Activated CD8-positive, alpha-beta T cell treated with anti-CD3 and anti-CD28 coated beads for 36 hours (primary cell): ENCODE measurements at regions not wholly inside any gene's neighbourhood (a gene's known extent, or its start where the extent isn't known, plus 50 kb on each side); places are given as distances from the start of the nearest gene placed in this dataset.

Experiments used
- ATAC-seq: fragments of 200-7000 bp; cut with Tn5 transposase; one replicate; pipeline ENCODE4 v1.10.0; 2021; ENCODE audit warnings: mild to moderate bottlenecking, moderate library complexity
- CTCF ChIA-PET: fragments of 350-600 bp; sonication (Branson Sonifier 250); formaldehyde crosslinking; loops from one replicate; lab custom pipeline; 2021; ENCODE audit warnings: antibody characterized with exemption; lab: Charles Lee
- POLR2A ChIA-PET: fragments of 350-600 bp; sonication (Branson Sonifier 250); formaldehyde crosslinking; loops from one replicate; lab custom pipeline; 2021; ENCODE audit warnings: antibody characterized with exemption; lab: Charles Lee
- DNase-seq: peaks from one replicate; pipeline ENCODE4 v3.0.0-alpha.2; 2020
- H3K27ac Mint-ChIP-seq: one replicate; pipeline ENCODE4 v1.8.0; 2021; ENCODE audit warnings: mild to moderate bottlenecking, mixed read lengths
- H3K27me3 Mint-ChIP-seq: one replicate; pipeline ENCODE4 v1.8.0; 2021; ENCODE audit warnings: mixed read lengths
- H3K36me3 Mint-ChIP-seq: one replicate; pipeline ENCODE4 v1.8.0; 2021; ENCODE audit warnings: low read depth, mixed read lengths
- H3K4me1 Mint-ChIP-seq: one replicate; pipeline ENCODE4 v1.8.0; 2021; ENCODE audit warnings: low read depth, mixed read lengths
- H3K4me3 Mint-ChIP-seq: one replicate; pipeline ENCODE4 v1.8.0; 2021; ENCODE audit warnings: mild to moderate bottlenecking, moderate library complexity, mixed read lengths
- H3K9me3 Mint-ChIP-seq: one replicate; pipeline ENCODE4 v1.8.0; 2021; ENCODE audit warnings: mixed read lengths
- CTCF ChIP-seq: fragments of 200-600 bp; IDR thresholded peaks from one replicate; pipeline ENCODE4 v1.8.0; 2022; ENCODE audit warnings: antibody characterized with exemption, mild to moderate bottlenecking
- intact Hi-C: fragments of 100-400 bp; cut with micrococcal nuclease; formaldehyde crosslinking; loops from one replicate; pipeline ENCODE4 v1.10.0; 2022

- no peak for ATAC-seq
- CTCF ChIA-PET = interaction anchor here (1.0 to 1.6 kb wide), 5 partner anchors 8 to 186 kb away, joined by 3 to 10 read pairs (median 4); no protein-coding TSS in a partner anchor
- Mint-ChIP-seq H3K27ac (no peak overlapping the region), H3K4me3 (no peak overlapping the region), H3K36me3 (no peaks in the 10 kb centered on the region), H3K27me3 (peaks cover 2% of the 10 kb centered on the region), H3K4me1 (no peaks in the 10 kb centered on the region), H3K9me3 (no peaks in the 10 kb centered on the region)
- POLR2A ChIA-PET = no interaction called here
- intact Hi-C loops = no loop called here
- TF ChIP-seq CTCF = no peak
- no peak for DNase-seq
Measured at GRCh38 chr11:116640641-116641402, 132.0 kb downstream of the BUD13 start.

- CTCF ChIA-PET = no interaction called here
- H3K36me3 Mint-ChIP-seq = no peaks in the 10 kb centered on the region
Measured at GRCh38 chr11:116638463-116638862, 134.3 kb downstream of the BUD13 start.

GRCh38 chr11:116637766-116638165 is 135.0 kb downstream of the BUD13 start:
- DNase-seq (no peak), ATAC-seq (no peak)
- Mint-ChIP-seq H3K27ac (no peak overlapping the region), H3K36me3 (no peaks in the 10 kb centered on the region), H3K9me3 (no peaks in the 10 kb centered on the region), H3K27me3 (peaks cover 2% of the 10 kb centered on the region), H3K4me3 (no peak overlapping the region), H3K4me1 (no peaks in the 10 kb centered on the region)
- no peak for TF ChIP-seq CTCF
- POLR2A ChIA-PET = interaction anchor here (0.5 kb wide), 1 partner anchor 17 kb away, joined by 3 read pairs; no protein-coding TSS in a partner anchor
- intact Hi-C loops = no loop called here
- CTCF ChIA-PET = interaction anchor here (1.0 kb wide), 1 partner anchor 54 kb away, joined by 3 read pairs; no protein-coding TSS in a partner anchor

More at GRCh38 chr11:116638463-116638862, 134.3 kb downstream of the BUD13 start:
- Mint-ChIP-seq H3K27ac (no peak overlapping the region), H3K9me3 (no peaks in the 10 kb centered on the region), H3K27me3 (peaks cover 2% of the 10 kb centered on the region), H3K4me1 (no peaks in the 10 kb centered on the region), H3K4me3 (no peak overlapping the region)
- POLR2A ChIA-PET = no interaction called here
- ATAC-seq (no peak), DNase-seq (no peak)
- intact Hi-C loops = no loop called here
- no peak for TF ChIP-seq CTCF

GRCh38 chr11:116636341-116636929 is 136.4 kb downstream of the BUD13 start:
- ATAC-seq = no peak
- POLR2A ChIA-PET = no interaction called here
- Mint-ChIP-seq H3K4me1 (no peaks in the 10 kb centered on the region), H3K4me3 (no peak overlapping the region), H3K27ac (no peak overlapping the region), H3K36me3 (no peaks in the 10 kb centered on the region), H3K9me3 (no peaks in the 10 kb centered on the region), H3K27me3 (no peaks in the 10 kb centered on the region)
- intact Hi-C loops = no loop called here
- CTCF ChIA-PET = interaction anchor here (0.8 kb wide), 1 partner anchor 122 kb away, joined by 3 read pairs; no protein-coding TSS in a partner anchor
- DNase-seq = no peak
- TF ChIP-seq CTCF = no peak

GRCh38 chr11:116631201-116631600 is 141.6 kb downstream of the BUD13 start:
- ChIA-PET CTCF (no interaction called here), POLR2A (no interaction called here)
- intact Hi-C loops = no loop called here
- Mint-ChIP-seq H3K27ac (no peak overlapping the region), H3K36me3 (no peaks in the 10 kb centered on the region), H3K9me3 (no peaks in the 10 kb centered on the region), H3K27me3 (peaks cover 2% of the 10 kb centered on the region), H3K4me1 (no peaks in the 10 kb centered on the region), H3K4me3 (no peak overlapping the region)
- TF ChIP-seq CTCF = no peak
- no peak for DNase-seq
- no peak for ATAC-seq
